Superior temporal gyrus (tissue), 1 donor: ENCODE measurements at regions not wholly inside any gene's neighbourhood (a gene's known extent, or its start where the extent isn't known, plus 50 kb on each side); places are given as distances from the start of the nearest gene placed in this dataset.
"Not testable (repeated sequence)": the region's sequence is repeated elsewhere in the genome, so short reads cannot be mapped to it uniquely, and the experiment has no call there.

Source experiments
- DNase-seq: peaks from one replicate; pipeline ENCODE4 v3.0.0-alpha.2; 2016; ENCODE audit errors: extremely low spot score

- no peak for DNase-seq
Observed at GRCh38 chr3:74921676-74922075, 307.2 kb upstream of the CNTN3 start.

GRCh38 chr3:74920721-74921350, 306.4 kb upstream of the CNTN3 start:
- no peak for DNase-seq

GRCh38 chr3:74916696-74917095, 302.2 kb upstream of the CNTN3 start:
- no peak for DNase-seq

GRCh38 chr3:74906181-74906580, 291.7 kb upstream of the CNTN3 start:
- no peak for DNase-seq

GRCh38 chr3:74905478-74905877, 291.0 kb upstream of the CNTN3 start:
- no peak for DNase-seq

- no peak for DNase-seq
Observed at GRCh38 chr3:74904646-74905045, 290.2 kb upstream of the CNTN3 start.

GRCh38 chr3:74899796-74900516, 285.5 kb upstream of the CNTN3 start:
- DNase-seq, result not testable (repeated sequence)

- DNase-seq, result no peak
Observed at GRCh38 chr3:74897006-74897405, 282.5 kb upstream of the CNTN3 start.

- DNase-seq, result no peak
Observed at GRCh38 chr3:74891312-74891711, 276.9 kb upstream of the CNTN3 start.

GRCh38 chr3:74883690-74884089, 269.2 kb upstream of the CNTN3 start:
- DNase-seq, result no peak

- DNase-seq, result no peak
Observed at GRCh38 chr3:74883222-74883621, 268.8 kb upstream of the CNTN3 start.

GRCh38 chr3:74880237-74880636, 265.8 kb upstream of the CNTN3 start:
- DNase-seq, result no peak

GRCh38 chr3:74866357-74867030, 252.0 kb upstream of the CNTN3 start:
- DNase-seq, result no peak

- peak; percentile 43 for DNase-seq
Observed at GRCh38 chr3:74862476-74862875, 248.0 kb upstream of the CNTN3 start.

GRCh38 chr3:74861211-74861610, 246.8 kb upstream of the CNTN3 start:
- no peak for DNase-seq

GRCh38 chr3:74858086-74858485, 243.6 kb upstream of the CNTN3 start:
- DNase-seq, result no peak

GRCh38 chr3:74850381-74850780, 235.9 kb upstream of the CNTN3 start:
- no peak for DNase-seq

GRCh38 chr3:74847093-74847492, 232.6 kb upstream of the CNTN3 start:
- no peak for DNase-seq

- DNase-seq, result no peak
Observed at GRCh38 chr3:74845081-74845480, 230.6 kb upstream of the CNTN3 start.

GRCh38 chr3:74844428-74844827, 230.0 kb upstream of the CNTN3 start:
- no peak for DNase-seq

GRCh38 chr3:74842649-74843048, 228.2 kb upstream of the CNTN3 start:
- no peak for DNase-seq

- no peak for DNase-seq
Observed at GRCh38 chr3:74842141-74842540, 227.7 kb upstream of the CNTN3 start.

GRCh38 chr3:74839566-74839965, 225.1 kb upstream of the CNTN3 start:
- no peak for DNase-seq
